Right lobe of liver (tissue), 4 donors: ENCODE measurements at regions not wholly inside any gene's neighbourhood (a gene's known extent, or its start where the extent isn't known, plus 50 kb on each side); places are given as distances from the start of the nearest gene placed in this dataset.

Experiments used
- CTCF ChIP-seq, 4 donors: fragments of 200-600 bp in 3 of 4; fragments of 450-650 bp in 1 of 4; IDR thresholded peaks; one replicate each; pipeline versions ENCODE4 v1.5.1 to v1.8.0; 2016 to 2022; ENCODE audit warnings: antibody characterized with exemption in 4 of 4, mild to moderate bottlenecking in 2 of 4
- POLR2A ChIP-seq: fragments of 450-650 bp; IDR thresholded peaks from one replicate; pipeline ENCODE4 v1.6.1; 2017; ENCODE audit warnings: antibody characterized with exemption, mild to moderate bottlenecking
- donor health status: DM: no; HTN: no; CAD: no.
- donor health status: DM: no; HTN: no; CAD: no.
- donor health status: DM: no; HTN: yes; CAD: no.

GRCh38 chr1:104973516-104973915 lies 1223.8 kb downstream of the AMY1C start:
- TF ChIP-seq CTCF (IDR thresholded peaks at IDR 0.05): no peak
- no peak for TF ChIP-seq POLR2A
